Keratinocyte (primary cell): ENCODE measurements at regions not wholly inside any gene's neighbourhood (a gene's known extent, or its start where the extent isn't known, plus 50 kb on each side); places are given as distances from the start of the nearest gene placed in this dataset.

Experiments used
- DNase-seq: peaks from one replicate; pipeline ENCODE4 v3.0.0-alpha.2; 2011; ENCODE audit warnings: low read depth, missing footprints, low spot score
- FAIRE-seq: peaks from 2 replicates; lab custom pipeline; 2011; peaks lifted over from hg19 to GRCh38; lab: Jason Lieb, UNC
- H2AFZ ChIP-seq: 2 replicates; pipeline ENCODE4 v1.6.0; 2012; ENCODE audit warnings: low read length, control low read depth, inconsistent platforms; ENCODE audit not compliant: control insufficient read depth
- H3K27ac ChIP-seq: 2 replicates; pipeline ENCODE4 v1.5.1; 2011; ENCODE audit warnings: low read length; ENCODE audit not compliant: control insufficient read depth, insufficient read depth
- H3K27me3 ChIP-seq: 3 replicates; pipeline ENCODE4 v1.6.0; 2011; ENCODE audit warnings: low read length; ENCODE audit not compliant: control insufficient read depth, insufficient read depth; ENCODE audit errors: extremely low read depth
- H3K36me3 ChIP-seq, 2 experiments: 2 replicates in 1 of 2; 3 replicates in 1 of 2; pipeline ENCODE4 v1.5.1; 2011; ENCODE audit warnings: low read length in 2 of 2, mild to moderate bottlenecking in 1 of 2; ENCODE audit not compliant: control insufficient read depth in 2 of 2, insufficient read depth in 2 of 2; ENCODE audit errors: extremely low read depth in 1 of 2
- H3K4me1 ChIP-seq: 3 replicates; pipeline ENCODE4 v1.5.1; 2011; ENCODE audit warnings: low read length; ENCODE audit not compliant: control insufficient read depth, insufficient read depth; ENCODE audit errors: extremely low read depth
- H3K4me2 ChIP-seq: 3 replicates; pipeline ENCODE4 v1.6.0; 2011; ENCODE audit warnings: low read depth, low read length; ENCODE audit not compliant: control insufficient read depth, insufficient read depth; ENCODE audit errors: extremely low read depth
- H3K4me3 ChIP-seq, 3 experiments: fragments of 200-600 bp in 1 of 3; sonication (generic) in 1 of 3; 2 replicates in 2 of 3; 3 replicates in 1 of 3; pipeline ENCODE4 v1.5.1; 2011 to 2016; ENCODE audit warnings: low read length in 3 of 3, mild to moderate bottlenecking in 3 of 3, control low read depth in 2 of 3, inconsistent platforms in 1 of 3, low read depth in 1 of 3, mixed read lengths in 1 of 3, mixed run types in 1 of 3, moderate library complexity in 1 of 3; ENCODE audit not compliant: control insufficient read depth in 2 of 3, insufficient read depth in 2 of 3; ENCODE audit errors: extremely low read depth in 1 of 3
- H3K79me2 ChIP-seq: 2 replicates; pipeline ENCODE4 v1.6.0; 2012; ENCODE audit warnings: low read length; ENCODE audit not compliant: control insufficient read depth, insufficient read depth
- H3K9ac ChIP-seq: 3 replicates; pipeline ENCODE4 v1.6.0; 2011; ENCODE audit warnings: low read length; ENCODE audit not compliant: control insufficient read depth, insufficient read depth; ENCODE audit errors: extremely low read depth
- H3K9me1 ChIP-seq: 3 replicates; pipeline ENCODE4 v1.6.0; 2011; ENCODE audit warnings: low read length; ENCODE audit not compliant: control insufficient read depth, insufficient read depth; ENCODE audit errors: extremely low read depth
- H3K9me3 ChIP-seq: 2 replicates; pipeline ENCODE4 v1.5.1; 2012; ENCODE audit warnings: low read depth, low read length; ENCODE audit not compliant: control insufficient read depth
- H4K20me1 ChIP-seq: 3 replicates; pipeline ENCODE4 v1.6.0; 2011; ENCODE audit warnings: low read length; ENCODE audit not compliant: control insufficient read depth, insufficient read depth; ENCODE audit errors: extremely low read depth
- EZH2 ChIP-seq: IDR thresholded peaks from one replicate; pipeline ENCODE4 v1.6.1; 2012; ENCODE audit warnings: inconsistent platforms, mild to moderate bottlenecking, low read length, moderate library complexity
- dilution Hi-C: fragments of 300-500 bp; cut with MboI; formaldehyde crosslinking; loops from one replicate; pipeline ENCODE4 v1.7.0; 2020; ENCODE audit warnings: low sequenced_read_pairs; ENCODE audit not compliant: extremely low pct_ligation_motif_present
- TF ChIP-seq, protein P1 (sequence below), 3 experiments: IDR thresholded peaks in 1 of 3; conservative IDR thresholded peaks in 1 of 3; optimal IDR thresholded peaks in 1 of 3; 2 replicates in 2 of 3; 3 replicates in 1 of 3; pipeline versions ENCODE3 to v1.5.1; 2011; ENCODE audit warnings: low read length in 3 of 3, mild to moderate bottlenecking in 3 of 3, moderate library complexity in 2 of 3, control low read depth in 1 of 3, inconsistent platforms in 1 of 3; ENCODE audit not compliant: insufficient read depth in 2 of 3; ENCODE audit errors: extremely low read depth in 1 of 3

DNA sequence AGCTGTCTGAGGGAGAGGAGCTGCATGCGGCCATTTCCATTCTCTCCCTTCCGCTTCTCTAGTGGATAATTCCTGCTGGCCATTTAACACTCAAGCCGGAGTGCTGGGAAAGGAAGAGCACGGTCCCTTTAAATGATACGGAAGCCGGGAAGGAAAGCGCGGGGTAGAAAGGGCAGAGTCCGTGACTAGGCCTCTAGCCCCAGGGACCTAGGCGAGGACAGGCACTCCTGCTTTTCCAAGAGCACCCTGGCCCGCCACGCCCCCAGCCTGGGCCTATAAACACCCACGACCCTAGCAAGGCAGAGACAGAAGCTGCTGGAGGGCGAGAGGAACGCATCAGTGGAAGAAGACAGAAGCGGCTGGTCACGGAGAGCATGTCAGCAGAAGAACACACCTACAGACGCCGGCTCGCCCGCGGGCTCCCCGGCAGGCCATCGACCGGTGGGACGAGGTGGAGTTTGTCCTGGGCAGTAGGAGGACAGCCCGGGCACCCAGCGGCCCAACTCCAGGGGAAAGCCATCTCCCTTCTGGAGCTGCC, 1206.6 kb upstream of the TMEM132C start:
- Histone ChIP-seq H3K27me3 (no peaks in the 10 kb centered on the region), H3K9me3 (no peaks in the 10 kb centered on the region), H3K9me1 (no peaks in the 10 kb centered on the region), H3K4me3 (no peak overlapping the region), H3K4me2 (no peak overlapping the region), H4K20me1 (no peaks in the 10 kb centered on the region), H3K4me1 (no peaks in the 10 kb centered on the region), H3K9ac (no peak overlapping the region), H3K36me3 (no peaks in the 10 kb centered on the region), H2AFZ (no peak overlapping the region), H3K27ac (no peak overlapping the region), H3K79me2 (no peaks in the 10 kb centered on the region)
- TF ChIP-seq EZH2 = no peak
- TF ChIP-seq, protein P1, sequence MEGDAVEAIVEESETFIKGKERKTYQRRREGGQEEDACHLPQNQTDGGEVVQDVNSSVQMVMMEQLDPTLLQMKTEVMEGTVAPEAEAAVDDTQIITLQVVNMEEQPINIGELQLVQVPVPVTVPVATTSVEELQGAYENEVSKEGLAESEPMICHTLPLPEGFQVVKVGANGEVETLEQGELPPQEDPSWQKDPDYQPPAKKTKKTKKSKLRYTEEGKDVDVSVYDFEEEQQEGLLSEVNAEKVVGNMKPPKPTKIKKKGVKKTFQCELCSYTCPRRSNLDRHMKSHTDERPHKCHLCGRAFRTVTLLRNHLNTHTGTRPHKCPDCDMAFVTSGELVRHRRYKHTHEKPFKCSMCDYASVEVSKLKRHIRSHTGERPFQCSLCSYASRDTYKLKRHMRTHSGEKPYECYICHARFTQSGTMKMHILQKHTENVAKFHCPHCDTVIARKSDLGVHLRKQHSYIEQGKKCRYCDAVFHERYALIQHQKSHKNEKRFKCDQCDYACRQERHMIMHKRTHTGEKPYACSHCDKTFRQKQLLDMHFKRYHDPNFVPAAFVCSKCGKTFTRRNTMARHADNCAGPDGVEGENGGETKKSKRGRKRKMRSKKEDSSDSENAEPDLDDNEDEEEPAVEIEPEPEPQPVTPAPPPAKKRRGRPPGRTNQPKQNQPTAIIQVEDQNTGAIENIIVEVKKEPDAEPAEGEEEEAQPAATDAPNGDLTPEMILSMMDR (optimal IDR thresholded peaks at IDR 0.05 in 1 of 3, IDR thresholded peaks at IDR 0.05 in 1 of 3, conservative IDR thresholded peaks at IDR 0.05 in 1 of 3; ENCODE audit: extremely low read depth in 1 of 3, insufficient read depth in 2 of 3, low read length in 3 of 3) = no peak
- FAIRE-seq (no peak), DNase-seq (no peak)
- dilution Hi-C loops = no loop called here

DNA sequence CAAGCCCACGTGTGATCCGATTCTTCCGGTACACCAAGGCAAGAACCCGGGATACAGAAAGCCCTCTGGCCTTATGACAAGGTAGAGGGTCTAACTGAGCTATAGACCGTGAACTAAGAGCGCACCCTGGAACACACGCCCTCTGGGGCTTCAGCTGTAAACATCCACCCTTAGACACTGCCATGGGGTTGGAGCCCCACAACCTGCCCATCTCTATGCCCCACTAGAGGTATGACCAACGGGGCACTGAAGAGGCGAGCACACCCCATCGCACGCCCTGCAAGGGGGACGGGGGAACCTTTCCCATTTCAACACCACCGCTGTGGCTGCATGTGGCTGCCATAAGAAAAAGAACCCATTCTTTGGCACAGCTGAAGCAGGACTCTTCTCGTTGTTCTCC, 1206.0 kb upstream of the TMEM132C start:
- H3K27me3 ChIP-seq = no peaks in the 10 kb centered on the region
- no peaks in the 10 kb centered on the region for H3K36me3 ChIP-seq
- H3K9me1 ChIP-seq = no peaks in the 10 kb centered on the region
- H3K4me1 ChIP-seq = no peaks in the 10 kb centered on the region
- no peaks in the 10 kb centered on the region for H4K20me1 ChIP-seq
- no peaks in the 10 kb centered on the region for H3K79me2 ChIP-seq
- H3K4me2 ChIP-seq = no peak overlapping the region
- TF ChIP-seq EZH2 = no peak
- TF ChIP-seq, protein P1 (optimal IDR thresholded peaks at IDR 0.05 in 1 of 3, IDR thresholded peaks at IDR 0.05 in 1 of 3, conservative IDR thresholded peaks at IDR 0.05 in 1 of 3; ENCODE audit: extremely low read depth in 1 of 3, insufficient read depth in 2 of 3, low read length in 3 of 3) = no peak
- H2AFZ ChIP-seq = no peak overlapping the region
- DNase-seq (no peak), FAIRE-seq (no peak)
- no peak overlapping the region for H3K27ac ChIP-seq
- dilution Hi-C loops = no loop called here
- no peaks in the 10 kb centered on the region for H3K9me3 ChIP-seq
- no peak overlapping the region for H3K9ac ChIP-seq
- no peak overlapping the region for H3K4me3 ChIP-seq
